ENCODE measurements at regions not wholly inside any gene's neighbourhood (a gene's known extent, or its start where the extent isn't known, plus 50 kb on each side); places are given as distances from the start of the nearest gene placed in this dataset.
"Not testable (repeated sequence)": the region's sequence is repeated elsewhere in the genome, so short reads cannot be mapped to it uniquely, and the experiment has no call there.

DNA sequence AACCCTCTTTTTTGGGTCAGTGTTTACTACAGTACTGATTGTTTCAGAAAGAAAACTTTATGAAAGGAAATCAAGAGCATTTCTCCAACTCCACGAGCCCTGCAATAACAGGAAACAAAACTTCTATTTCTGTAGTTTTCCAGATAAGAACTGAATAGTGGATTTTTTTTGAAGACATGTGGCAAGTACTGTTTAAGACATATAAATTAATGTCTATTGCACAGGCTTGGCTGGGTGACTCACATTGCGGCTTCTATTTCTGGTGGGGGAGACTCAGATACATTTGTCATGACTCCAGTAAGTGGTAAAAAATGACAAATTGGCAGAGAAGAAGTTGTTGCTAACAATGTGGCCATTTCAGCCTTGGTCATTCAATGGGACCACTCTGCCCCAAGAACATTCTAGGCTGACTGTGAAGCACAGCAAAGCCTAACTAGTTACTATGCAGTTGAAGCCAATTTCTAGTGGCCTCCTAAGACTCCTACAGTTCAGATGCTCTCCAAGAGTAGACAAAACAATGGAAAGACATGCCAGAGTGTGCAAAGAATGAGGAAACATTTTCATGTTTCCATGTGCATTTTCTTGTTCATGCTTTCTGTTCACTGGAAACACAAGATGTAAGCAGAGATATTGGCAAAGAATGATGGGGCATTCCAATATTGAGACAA, 200.9 kb downstream of the EDN1 start:
- Histone ChIP-seq H3K9me1 (ENCODE audit: control insufficient read depth, extremely low read depth, insufficient read depth, low read length) (no peaks in the 10 kb centered on the region), H3K27me3 (ENCODE audit: control insufficient read depth, extremely low read depth, insufficient read depth, low read length) (no peaks in the 10 kb centered on the region), H3K36me3 (ENCODE audit: control insufficient read depth in 2 of 2, extremely low read depth in 1 of 2, insufficient read depth in 2 of 2, low read length in 2 of 2) (no peaks in the 10 kb centered on the region), H4K20me1 (ENCODE audit: control insufficient read depth, extremely low read depth, insufficient read depth, low read length) (no peaks in the 10 kb centered on the region), H3K4me1 (ENCODE audit: control insufficient read depth, extremely low read depth, insufficient read depth, low read length) (peaks cover 14% of the 10 kb centered on the region), H3K27ac (ENCODE audit: control insufficient read depth, insufficient read depth, low read length) (peak overlapping the region; percentile 36), H3K9ac (ENCODE audit: control insufficient read depth, extremely low read depth, insufficient read depth, low read length) (no peak overlapping the region), H2AFZ (ENCODE audit: control insufficient read depth, low read length) (no peak overlapping the region), H3K4me3 (ENCODE audit: control insufficient read depth in 2 of 3, extremely low read depth in 1 of 3, insufficient read depth in 2 of 3, low read depth in 1 of 3, low read length in 3 of 3) (no peak overlapping the region), H3K9me3 (ENCODE audit: control insufficient read depth, low read depth, low read length) (no peaks in the 10 kb centered on the region), H3K4me2 (ENCODE audit: control insufficient read depth, extremely low read depth, insufficient read depth, low read depth, low read length) (peak overlapping the region; percentile 18), H3K79me2 (ENCODE audit: control insufficient read depth, insufficient read depth, low read length) (no peaks in the 10 kb centered on the region)
- no peak for DNase-seq (ENCODE audit: low read depth, low spot score)
- dilution Hi-C loops (cut with MboI; ENCODE audit: extremely low pct_ligation_motif_present, low sequenced_read_pairs), result no loop called here
- TF ChIP-seq, protein P1, sequence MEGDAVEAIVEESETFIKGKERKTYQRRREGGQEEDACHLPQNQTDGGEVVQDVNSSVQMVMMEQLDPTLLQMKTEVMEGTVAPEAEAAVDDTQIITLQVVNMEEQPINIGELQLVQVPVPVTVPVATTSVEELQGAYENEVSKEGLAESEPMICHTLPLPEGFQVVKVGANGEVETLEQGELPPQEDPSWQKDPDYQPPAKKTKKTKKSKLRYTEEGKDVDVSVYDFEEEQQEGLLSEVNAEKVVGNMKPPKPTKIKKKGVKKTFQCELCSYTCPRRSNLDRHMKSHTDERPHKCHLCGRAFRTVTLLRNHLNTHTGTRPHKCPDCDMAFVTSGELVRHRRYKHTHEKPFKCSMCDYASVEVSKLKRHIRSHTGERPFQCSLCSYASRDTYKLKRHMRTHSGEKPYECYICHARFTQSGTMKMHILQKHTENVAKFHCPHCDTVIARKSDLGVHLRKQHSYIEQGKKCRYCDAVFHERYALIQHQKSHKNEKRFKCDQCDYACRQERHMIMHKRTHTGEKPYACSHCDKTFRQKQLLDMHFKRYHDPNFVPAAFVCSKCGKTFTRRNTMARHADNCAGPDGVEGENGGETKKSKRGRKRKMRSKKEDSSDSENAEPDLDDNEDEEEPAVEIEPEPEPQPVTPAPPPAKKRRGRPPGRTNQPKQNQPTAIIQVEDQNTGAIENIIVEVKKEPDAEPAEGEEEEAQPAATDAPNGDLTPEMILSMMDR (optimal IDR thresholded peaks at IDR 0.05 in 1 of 3, IDR thresholded peaks at IDR 0.05 in 1 of 3, conservative IDR thresholded peaks at IDR 0.05 in 1 of 3; ENCODE audit: extremely low read depth in 1 of 3, insufficient read depth in 2 of 3, low read length in 3 of 3), result no peak
- no peak for TF ChIP-seq EZH2 (IDR thresholded peaks at IDR 0.05; ENCODE audit: low read length)
- peak; percentile 77 for FAIRE-seq

DNA sequence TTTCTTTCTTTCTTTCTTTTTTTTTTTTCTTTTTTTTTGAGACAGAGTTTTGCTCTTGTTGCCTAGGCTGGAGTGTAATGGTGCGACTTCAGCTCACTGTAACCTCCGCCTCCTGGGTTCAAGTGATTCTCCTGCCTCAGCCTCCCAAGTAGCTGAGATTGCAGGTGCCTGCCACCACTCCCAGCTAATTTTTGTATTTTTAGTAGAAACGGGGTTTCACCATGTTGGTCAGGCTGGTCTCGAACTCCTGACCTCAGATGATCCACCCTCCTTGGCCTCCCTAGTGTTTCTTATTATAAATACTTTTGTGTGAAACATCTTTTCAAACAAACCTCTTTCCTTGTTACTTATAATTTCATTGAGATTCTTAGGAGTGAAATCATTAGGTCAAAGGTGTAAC, 202.8 kb downstream of the EDN1 start:
- peaks cover 14% of the 10 kb centered on the region for H3K4me1 ChIP-seq (ENCODE audit: control insufficient read depth, extremely low read depth, insufficient read depth, low read length)
- FAIRE-seq; dilution Hi-C loops (cut with MboI; ENCODE audit: extremely low pct_ligation_motif_present, low sequenced_read_pairs): not testable (repeated sequence)

DNA sequence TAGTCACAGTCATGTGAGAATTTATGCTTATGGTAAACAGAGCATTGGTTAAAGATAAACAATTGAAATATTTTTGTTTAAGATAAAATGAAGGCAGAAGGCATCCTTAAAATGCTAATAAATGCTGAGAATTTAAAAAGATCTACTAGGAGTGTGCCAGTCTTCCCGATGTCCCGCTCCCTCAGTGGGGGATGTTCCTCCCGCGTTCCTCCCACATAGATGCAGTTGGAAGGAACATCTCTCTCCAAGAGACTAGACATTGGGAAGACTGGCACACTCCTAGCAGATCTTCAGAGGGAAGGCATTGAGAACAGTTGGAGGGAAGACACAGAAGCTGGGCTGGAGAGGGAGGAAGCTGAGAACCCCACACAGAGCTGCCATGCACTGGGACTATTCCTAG, 203.3 kb downstream of the EDN1 start:
- Histone ChIP-seq H3K9me1 (ENCODE audit: control insufficient read depth, extremely low read depth, insufficient read depth, low read length) (no peaks in the 10 kb centered on the region), H4K20me1 (ENCODE audit: control insufficient read depth, extremely low read depth, insufficient read depth, low read length) (no peaks in the 10 kb centered on the region), H3K36me3 (ENCODE audit: control insufficient read depth in 2 of 2, extremely low read depth in 1 of 2, insufficient read depth in 2 of 2, low read length in 2 of 2) (no peaks in the 10 kb centered on the region), H3K79me2 (ENCODE audit: control insufficient read depth, insufficient read depth, low read length) (no peaks in the 10 kb centered on the region), H3K27me3 (ENCODE audit: control insufficient read depth, extremely low read depth, insufficient read depth, low read length) (no peaks in the 10 kb centered on the region), H3K4me3 (ENCODE audit: control insufficient read depth in 2 of 3, extremely low read depth in 1 of 3, insufficient read depth in 2 of 3, low read depth in 1 of 3, low read length in 3 of 3) (no peak overlapping the region), H3K27ac (ENCODE audit: control insufficient read depth, insufficient read depth, low read length) (no peak overlapping the region), H3K4me1 (ENCODE audit: control insufficient read depth, extremely low read depth, insufficient read depth, low read length) (peaks cover 14% of the 10 kb centered on the region), H3K9me3 (ENCODE audit: control insufficient read depth, low read depth, low read length) (no peaks in the 10 kb centered on the region), H3K9ac (ENCODE audit: control insufficient read depth, extremely low read depth, insufficient read depth, low read length) (no peak overlapping the region), H2AFZ (ENCODE audit: control insufficient read depth, low read length) (no peak overlapping the region), H3K4me2 (ENCODE audit: control insufficient read depth, extremely low read depth, insufficient read depth, low read depth, low read length) (no peak overlapping the region)
- dilution Hi-C loops (cut with MboI; ENCODE audit: extremely low pct_ligation_motif_present, low sequenced_read_pairs), result no loop called here
- DNase-seq (ENCODE audit: low read depth, low spot score), result no peak
- TF ChIP-seq EZH2 (IDR thresholded peaks at IDR 0.05; ENCODE audit: low read length), result no peak
- TF ChIP-seq, protein P1 (optimal IDR thresholded peaks at IDR 0.05 in 1 of 3, IDR thresholded peaks at IDR 0.05 in 1 of 3, conservative IDR thresholded peaks at IDR 0.05 in 1 of 3; ENCODE audit: extremely low read depth in 1 of 3, insufficient read depth in 2 of 3, low read length in 3 of 3), result no peak
- FAIRE-seq, result no peak

More for the DNA sequence above, 202.8 kb downstream of the EDN1 start:
- not testable (repeated sequence) for H3K9me1 ChIP-seq (ENCODE audit: control insufficient read depth, extremely low read depth, insufficient read depth, low read length); H3K27me3 ChIP-seq (ENCODE audit: control insufficient read depth, extremely low read depth, insufficient read depth, low read length); H3K9me3 ChIP-seq (ENCODE audit: control insufficient read depth, low read depth, low read length); H3K4me3 ChIP-seq (ENCODE audit: control insufficient read depth in 2 of 3, extremely low read depth in 1 of 3, insufficient read depth in 2 of 3, low read depth in 1 of 3, low read length in 3 of 3); H3K9ac ChIP-seq (ENCODE audit: control insufficient read depth, extremely low read depth, insufficient read depth, low read length); H4K20me1 ChIP-seq (ENCODE audit: control insufficient read depth, extremely low read depth, insufficient read depth, low read length); H3K79me2 ChIP-seq (ENCODE audit: control insufficient read depth, insufficient read depth, low read length); H3K36me3 ChIP-seq (ENCODE audit: control insufficient read depth in 2 of 2, extremely low read depth in 1 of 2, insufficient read depth in 2 of 2, low read length in 2 of 2); DNase-seq (ENCODE audit: low read depth, low spot score); H3K4me2 ChIP-seq (ENCODE audit: control insufficient read depth, extremely low read depth, insufficient read depth, low read depth, low read length); H2AFZ ChIP-seq (ENCODE audit: control insufficient read depth, low read length); H3K27ac ChIP-seq (ENCODE audit: control insufficient read depth, insufficient read depth, low read length)
